HG03196 (cell line): ENCODE measurements at regions not wholly inside any gene's neighbourhood (a gene's known extent, or its start where the extent isn't known, plus 50 kb on each side); places are given as distances from the start of the nearest gene placed in this dataset.

Source experiments
- ATAC-seq: cut with Tn5 transposase; IDR thresholded peaks from one replicate; pipeline ENCODE4 v1.9.1; 2021; ENCODE audit not compliant: unreplicated experiment

DNA sequence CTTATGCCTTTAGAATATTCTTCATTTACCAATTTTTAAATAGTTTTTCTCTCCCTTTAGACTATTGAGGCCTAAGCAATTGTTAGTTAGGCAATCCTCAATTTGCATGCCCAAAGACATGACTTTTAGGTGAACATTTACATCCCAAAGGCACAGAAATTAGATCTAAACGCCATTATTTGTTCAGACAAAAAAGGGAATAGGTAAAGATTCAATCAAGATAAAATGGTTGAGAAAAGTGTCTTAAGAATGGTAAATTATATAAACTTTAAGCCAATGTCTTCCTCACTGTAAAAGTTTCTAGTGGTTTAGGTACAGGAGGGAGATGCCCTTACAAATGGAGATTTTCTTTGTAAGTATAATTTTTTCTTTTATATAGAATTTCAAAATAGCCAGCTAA is 50.2 kb upstream of the MME start:
- ATAC-seq: no peak

DNA sequence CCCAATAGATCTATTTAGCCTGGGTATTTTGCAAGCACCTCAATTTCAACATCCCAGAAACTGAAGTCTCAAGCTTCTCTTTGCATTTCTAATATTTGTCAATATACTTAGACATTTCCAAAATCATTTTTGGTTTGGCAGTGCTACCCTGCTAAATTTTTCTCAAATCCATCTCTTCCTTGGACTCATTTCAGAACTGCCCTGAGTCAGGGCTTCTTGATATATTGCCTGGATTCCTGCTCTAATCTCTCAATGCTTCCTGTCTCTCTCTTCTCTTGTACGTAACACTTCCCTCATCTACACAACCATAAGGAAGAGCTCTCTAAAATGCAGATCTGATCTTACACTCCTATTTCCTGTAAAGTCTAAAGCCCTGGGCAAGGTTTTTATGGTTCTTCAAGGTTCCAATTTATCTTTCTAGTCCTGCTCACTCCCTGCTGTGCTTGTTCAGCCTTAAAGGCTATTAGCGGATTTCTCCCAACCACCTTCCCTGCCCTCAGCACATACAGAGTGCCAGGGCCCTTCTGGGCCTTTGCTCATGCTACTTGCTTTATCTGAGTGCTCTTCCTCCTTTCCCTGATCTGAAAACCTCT is 53.0 kb upstream of the MME start:
- no peak for ATAC-seq

DNA sequence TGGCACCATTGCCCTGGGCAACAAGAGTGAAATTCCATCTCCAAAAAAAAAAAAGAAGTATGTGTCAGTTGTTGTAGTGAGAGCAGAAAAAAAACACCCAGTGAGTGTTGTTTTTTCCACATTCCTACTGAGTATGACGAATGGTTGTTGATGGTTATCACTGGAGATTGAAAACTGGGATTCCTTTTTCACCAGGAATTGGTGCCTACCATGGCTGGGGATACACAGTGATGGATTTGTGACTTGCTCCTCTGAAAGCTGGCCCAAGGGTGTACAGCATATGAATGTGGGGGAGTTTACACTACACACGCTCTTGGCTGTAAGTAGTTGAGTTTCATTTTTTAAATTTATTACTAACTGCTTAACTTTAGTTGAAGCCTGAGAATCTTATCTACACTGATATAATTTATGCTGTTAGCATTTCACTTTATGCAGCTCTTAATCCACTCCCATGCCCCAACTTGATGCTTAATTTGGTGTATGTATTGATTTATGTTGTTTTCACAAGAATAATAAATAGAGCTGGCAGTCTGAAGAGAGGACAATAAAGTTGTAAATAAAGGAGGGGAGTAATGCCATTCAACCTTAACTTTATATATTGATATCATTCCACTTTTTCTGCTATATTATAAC is 56.0 kb upstream of the MME start:
- no peak for ATAC-seq

- ATAC-seq: no peak
Measured at GRCh38 chr3:155022896-155023295, 57.2 kb upstream of the MME start.

- no peak for ATAC-seq
Measured at GRCh38 chr3:155019575-155019974, 60.5 kb upstream of the MME start.

DNA sequence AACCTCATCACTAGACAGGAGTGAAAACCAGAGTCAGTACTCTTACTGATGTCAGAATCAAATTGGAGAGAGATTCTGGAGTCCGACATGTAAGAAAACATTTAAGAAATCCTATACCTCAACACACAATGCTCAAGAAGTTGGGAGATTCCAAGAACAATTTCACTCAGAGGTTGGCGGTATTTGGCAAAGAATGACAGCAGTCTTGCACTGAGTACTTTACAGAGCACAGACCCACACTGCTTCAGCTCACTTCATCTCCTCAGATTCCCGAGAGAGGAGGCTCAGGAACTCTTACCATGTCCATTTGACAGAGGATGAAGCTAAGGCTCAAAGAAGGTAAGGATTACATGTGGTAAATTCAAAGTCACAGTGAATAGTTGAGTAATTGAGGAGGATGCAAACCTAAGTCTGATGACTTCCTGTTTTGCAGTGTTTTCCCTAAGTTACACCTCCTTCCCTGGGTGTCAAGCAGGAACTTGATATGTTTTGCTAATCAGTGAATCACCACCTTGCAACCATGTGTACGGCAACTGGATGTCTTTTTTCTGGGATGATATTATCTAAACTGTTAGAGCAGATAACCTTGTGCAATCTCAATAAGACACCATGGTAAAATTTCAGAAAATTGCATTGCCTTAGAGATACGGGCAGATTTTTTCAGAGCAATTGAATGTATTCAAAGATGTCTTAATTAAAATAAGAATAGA is 61.3 kb upstream of the MME start:
- no peak for ATAC-seq

DNA sequence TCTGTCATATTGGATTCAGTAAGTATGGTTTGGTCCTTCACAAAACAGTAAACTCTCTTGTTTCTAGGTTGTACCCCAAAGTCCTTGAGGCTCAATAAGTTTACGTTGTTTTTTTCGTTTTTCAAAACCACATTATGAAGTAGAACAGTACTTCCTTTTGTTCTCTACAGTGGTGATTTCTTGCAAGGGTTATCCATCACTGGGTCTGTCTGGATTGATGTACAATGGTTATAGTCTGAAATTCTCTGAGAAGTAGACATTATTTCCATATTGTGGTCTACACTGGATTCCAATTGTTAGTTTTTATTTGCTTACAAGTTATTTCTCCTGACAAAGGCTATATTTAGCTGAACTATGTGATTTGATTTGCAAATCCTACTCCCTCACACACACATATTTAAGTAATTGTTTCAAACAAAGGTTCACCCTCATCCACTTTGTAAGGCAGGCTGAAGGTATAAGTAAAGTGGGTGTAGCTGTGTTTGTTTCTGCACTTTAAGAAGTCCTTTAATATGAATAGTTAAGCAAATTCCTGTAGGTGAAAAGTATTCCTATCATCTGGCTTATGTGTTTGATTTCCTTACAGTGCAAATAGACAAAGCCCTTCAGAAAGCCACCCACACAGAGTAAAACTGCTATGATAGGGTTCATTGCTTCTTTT is 64.2 kb upstream of the MME start:
- ATAC-seq: no peak

DNA sequence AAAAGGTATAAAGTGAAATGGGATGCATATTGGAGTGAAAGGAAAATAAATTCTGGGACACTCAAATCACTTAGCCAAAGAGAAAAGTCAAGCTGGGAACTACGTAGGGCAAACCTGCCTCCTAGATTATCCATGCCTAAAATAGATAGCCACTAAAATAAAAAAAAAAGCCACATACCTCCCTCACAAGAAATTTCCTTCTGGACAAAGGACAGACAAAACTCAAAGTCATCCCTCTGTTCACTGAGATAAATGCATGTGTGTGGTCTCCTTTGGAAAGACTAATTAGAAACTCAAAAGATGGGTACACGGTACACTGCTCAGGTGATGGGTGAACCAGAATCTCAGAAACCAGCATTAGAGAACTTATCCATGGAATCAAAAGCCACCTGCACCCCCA is 65.2 kb upstream of the MME start:
- no peak for ATAC-seq

- no peak for ATAC-seq
Measured at GRCh38 chr3:155013427-155013826, 66.7 kb upstream of the MME start.

DNA sequence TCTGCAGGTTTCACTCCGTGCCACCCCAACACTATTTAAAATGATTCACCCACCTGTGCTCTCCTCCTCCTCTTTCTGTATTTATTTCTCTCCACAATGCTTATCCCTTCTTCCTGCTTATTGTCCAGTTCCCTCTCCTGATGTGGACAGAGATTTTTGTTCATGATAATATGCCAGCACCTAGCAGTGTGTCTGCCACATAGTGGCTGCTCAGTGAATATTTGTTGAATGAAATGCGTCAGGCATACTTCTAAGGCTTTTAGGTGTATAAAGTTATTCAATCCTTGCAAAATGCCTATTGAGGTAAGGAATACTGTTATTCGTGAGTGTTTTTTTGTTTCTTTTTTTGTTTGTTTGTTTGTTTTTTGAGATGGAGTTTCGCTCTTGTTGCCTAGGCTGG is 67.5 kb upstream of the MME start:
- ATAC-seq: no peak

- no peak for ATAC-seq
Measured at GRCh38 chr3:155010416-155010815, 69.7 kb upstream of the MME start.

GRCh38 chr3:155009217-155009616 is 70.9 kb upstream of the MME start:
- ATAC-seq: no peak

GRCh38 chr3:155007729-155008128 is 72.4 kb upstream of the MME start:
- ATAC-seq: no peak

GRCh38 chr3:155001289-155002010 is 78.7 kb upstream of the MME start:
- no peak for ATAC-seq

DNA sequence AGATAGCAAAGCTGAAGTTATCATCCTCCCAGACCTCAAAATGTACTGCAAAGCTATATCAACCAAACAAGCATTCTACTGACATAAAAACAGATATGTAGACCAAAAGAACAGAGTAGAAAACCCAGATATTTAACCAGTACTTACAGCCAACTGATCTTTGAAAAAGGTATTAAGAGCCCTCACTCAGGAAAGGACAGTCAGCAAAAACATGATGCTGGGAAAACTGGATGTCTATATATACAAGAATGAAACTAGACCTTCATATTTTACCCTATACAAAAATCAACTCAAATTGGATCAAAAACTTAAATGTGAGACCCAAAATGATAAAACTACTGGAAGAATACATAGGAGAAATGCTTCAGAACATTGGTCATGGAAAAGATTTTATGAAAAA is 87.5 kb upstream of the MME start:
- ATAC-seq: no peak

- ATAC-seq: no peak
Measured at GRCh38 chr3:154990543-154990942, 89.6 kb upstream of the MME start.

DNA sequence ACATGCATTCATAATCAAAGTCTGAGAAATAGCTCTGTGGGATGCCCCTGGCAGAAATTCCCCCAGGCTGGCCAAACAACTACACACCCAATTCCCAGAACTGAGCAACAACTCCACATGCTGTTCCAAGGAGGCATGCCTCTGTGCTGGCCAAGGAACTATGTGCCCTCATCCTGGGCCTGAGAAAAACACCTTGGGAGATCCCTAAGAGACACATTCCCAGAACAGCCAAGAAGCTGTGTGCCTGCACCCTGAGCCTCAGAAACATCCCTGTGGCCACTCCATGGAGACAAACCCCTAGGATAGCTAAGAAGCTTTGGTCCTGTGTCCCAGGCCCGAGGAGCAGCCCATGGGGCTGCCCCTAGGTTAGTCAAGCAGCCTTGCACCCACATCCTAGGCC is 92.3 kb upstream of the MME start:
- no peak for ATAC-seq

- no peak for ATAC-seq
Measured at GRCh38 chr3:154981664-154982063, 98.5 kb upstream of the MME start.

DNA sequence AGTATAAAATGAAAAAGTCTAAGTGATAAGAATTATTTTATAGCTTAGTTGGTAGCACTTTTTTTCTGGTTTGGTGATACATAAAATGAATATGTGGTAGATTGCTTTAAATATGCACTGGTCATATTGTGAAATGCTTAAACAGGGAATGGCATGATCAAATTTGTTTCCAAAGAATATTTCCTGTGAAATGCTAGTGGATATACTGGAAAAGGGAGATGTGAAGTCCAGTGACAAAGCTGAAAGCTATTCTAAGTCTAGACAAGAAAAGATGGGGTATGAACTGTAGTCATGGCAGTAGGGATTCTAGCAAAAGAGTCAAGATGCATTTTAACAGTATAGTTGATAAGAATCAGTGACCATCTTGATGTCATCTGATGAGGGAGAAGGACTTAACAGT is 98.9 kb upstream of the MME start:
- no peak for ATAC-seq

DNA sequence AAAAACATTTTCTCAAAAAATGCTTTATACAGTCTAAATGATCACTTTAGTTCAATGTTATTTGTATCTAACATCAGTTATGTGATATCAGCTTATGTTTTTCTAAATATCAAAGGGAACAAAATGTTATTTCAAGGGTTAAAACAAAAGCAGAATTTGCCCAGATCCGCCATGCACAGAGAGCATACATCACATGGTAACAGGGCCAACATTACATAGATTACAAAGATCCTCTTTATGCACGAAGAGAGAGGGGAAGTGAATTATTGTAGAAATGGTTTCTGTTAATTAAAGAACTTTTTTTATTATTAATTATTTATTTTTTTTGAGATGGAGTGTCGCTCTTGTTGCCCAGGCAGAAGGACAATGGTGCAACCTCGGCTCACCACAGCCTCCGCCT is 100.8 kb upstream of the MME start:
- ATAC-seq: no peak

DNA sequence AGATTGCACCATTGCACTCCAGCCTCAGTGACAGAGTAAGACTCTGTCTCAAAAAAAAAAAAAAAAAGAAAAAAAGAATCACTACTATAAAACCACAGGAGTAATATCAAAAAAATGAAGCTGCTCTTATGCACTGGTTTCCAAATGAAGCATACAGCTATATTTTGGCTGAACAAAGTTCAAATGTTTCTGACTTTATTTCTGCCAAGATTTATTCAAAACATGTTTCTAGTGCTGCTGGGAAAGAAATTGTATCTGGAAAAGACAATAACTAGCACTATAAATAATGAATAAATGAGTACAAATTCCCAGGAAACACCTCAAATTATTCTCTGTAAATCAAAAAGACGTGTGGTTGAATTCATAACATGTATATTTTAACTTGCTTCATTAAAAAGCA is 102.5 kb upstream of the MME start:
- no peak for ATAC-seq
